ENCODE measurements at regions not wholly inside any gene's neighbourhood (a gene's known extent, or its start where the extent isn't known, plus 50 kb on each side); places are given as distances from the start of the nearest gene placed in this dataset.

DNA sequence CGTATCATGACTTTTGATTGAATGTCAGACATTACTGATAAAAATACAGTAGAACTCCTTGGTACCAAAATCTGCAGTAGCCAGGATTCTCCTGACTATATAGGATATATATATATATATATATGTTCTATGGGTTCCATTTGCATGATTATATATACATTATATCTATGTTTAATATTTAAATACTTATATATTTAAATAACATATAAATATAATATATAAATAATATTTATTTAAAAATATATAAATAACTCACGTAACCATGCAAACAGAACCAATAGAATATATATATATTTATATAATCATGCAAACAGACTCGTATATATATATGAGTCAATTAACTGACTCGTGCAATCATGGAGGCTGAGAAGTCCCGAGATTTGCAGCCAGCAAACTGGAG, 278.8 kb upstream of the PLXNA2 start:
- no peak for DNase-seq

DNA sequence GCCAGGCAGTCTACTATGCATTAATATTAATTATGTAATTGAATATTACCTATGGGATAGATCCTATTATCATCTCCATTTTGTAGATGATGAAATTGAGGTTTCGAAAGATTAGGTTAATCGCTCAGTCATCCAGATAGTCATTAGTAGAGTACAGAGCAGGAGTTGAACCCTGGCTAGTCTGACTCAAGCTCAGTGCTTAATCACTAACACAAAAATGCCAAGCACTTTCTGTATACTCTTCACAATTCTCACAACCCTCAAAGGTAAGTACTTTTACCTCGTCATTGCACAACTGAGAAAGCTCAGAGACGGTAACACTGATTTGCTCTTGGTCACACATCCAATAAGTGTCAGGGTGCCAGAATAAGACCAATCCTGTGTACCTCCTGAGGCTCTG, 280.2 kb upstream of the PLXNA2 start:
- DNase-seq = no peak

DNA sequence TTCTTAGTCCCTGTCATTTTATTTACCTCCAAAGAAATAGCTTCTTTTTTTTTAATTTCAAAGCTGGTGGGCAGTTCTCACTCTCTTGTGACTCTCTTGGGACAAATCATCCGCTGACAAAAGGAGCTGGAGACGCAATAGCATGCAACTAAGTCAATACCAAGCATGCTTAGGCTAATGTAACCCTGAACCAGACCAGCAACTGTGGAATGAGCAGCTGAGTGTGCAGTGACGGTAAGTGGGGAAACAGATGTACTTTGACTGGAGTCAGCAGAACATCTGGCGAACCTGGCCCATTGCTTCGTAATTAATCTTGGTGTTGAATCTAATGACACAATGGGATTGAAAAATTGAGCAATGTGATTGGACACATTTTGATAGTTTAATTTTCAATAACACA, 280.7 kb upstream of the PLXNA2 start:
- DNase-seq = no peak

DNA sequence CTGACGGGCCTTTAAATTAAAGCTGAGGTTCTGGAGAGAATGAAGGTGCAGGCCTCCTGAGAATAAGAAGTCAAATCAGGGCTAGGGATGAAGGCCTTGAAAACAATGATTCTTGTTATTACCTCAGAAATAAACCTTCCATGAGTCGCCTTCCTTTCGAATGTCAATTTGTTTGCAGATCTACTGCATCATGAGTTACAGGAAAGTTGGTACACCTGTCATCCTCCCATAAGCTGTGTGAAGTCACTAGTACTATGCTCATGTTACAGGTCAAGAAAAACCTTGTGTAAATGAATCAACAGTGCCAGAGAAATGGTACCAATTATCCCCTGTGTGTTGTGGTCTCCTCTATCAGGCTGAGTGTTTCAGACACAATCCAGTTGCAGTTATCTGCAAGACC, 281.2 kb upstream of the PLXNA2 start:
- no peak for DNase-seq

DNA sequence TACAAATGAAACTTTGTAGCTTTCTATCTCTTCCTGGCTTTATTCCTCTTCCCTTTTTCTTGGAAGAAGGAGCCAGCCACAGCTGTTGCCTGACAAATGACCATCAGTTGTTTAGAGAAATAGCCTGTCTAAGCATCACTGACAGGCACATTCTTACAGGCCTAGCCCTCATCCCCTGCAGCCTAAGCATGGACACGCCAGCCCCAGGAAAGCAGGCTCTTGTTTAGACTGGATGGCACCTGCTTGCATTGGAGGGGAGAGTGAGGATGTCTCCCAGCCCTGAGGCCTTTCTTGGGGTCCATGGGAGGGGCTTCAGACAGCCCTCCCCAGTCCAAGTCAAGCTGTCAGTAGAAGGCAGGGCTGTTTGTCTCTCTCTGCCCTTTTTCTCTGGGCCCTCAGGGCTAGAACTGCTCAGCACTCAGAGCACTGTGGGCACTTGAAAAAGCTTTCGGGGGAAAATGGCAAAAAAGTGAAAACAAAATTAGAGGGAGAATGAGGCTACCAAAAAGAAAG, 282.5 kb upstream of the PLXNA2 start:
- no peak for DNase-seq

DNA sequence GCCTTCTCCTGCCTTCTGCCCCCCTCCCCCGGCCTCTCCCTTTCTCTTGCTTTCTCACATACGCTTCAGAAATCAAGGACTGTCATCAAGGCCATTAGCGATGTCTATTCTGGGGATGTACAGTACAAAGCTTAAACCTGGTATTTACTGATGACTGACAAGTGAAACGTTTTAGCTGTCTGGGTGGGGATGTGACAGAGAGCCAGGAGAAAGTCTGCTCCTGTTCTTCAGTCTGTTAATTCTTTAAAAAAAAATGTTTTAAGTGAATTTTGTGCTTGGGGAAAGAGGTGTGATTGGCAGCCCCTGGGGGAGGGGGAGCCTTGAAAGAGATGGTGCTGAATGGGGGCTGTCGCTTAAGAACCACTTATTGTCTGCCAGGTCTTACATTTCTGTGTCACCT, 283.0 kb upstream of the PLXNA2 start:
- no peak for DNase-seq

DNA sequence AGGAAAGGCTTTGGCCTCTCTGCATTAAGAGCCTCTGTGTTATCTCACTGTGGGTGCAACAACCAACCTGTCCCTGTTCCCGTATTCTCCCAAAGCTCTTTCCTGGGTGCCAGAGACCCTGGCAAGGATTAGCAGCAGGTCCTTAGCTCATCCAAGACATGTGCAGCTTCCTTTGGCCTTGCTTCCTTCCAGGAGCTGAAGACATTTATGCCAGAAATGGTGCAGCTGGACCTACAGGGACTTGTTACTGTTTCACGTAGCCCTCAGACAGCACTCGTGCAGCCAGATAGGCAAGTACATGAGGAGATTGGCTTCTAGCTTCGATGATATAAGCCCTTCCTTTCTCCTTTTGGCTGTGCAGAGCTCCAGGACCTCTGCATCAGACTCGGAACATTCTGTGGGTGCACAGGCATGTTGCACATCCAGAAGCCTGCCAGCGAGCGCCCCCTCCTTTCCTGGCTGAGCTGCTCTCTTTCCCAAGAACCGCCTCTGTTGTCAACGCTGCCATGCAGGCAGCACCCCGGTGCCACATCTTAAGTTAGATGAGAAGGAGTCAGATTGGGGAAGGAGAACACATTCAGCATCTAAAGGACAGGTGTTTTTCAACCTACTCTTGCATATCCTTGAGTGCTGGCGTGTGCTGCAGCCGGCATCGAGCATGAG, 284.5 kb upstream of the PLXNA2 start:
- no peak for DNase-seq

DNA sequence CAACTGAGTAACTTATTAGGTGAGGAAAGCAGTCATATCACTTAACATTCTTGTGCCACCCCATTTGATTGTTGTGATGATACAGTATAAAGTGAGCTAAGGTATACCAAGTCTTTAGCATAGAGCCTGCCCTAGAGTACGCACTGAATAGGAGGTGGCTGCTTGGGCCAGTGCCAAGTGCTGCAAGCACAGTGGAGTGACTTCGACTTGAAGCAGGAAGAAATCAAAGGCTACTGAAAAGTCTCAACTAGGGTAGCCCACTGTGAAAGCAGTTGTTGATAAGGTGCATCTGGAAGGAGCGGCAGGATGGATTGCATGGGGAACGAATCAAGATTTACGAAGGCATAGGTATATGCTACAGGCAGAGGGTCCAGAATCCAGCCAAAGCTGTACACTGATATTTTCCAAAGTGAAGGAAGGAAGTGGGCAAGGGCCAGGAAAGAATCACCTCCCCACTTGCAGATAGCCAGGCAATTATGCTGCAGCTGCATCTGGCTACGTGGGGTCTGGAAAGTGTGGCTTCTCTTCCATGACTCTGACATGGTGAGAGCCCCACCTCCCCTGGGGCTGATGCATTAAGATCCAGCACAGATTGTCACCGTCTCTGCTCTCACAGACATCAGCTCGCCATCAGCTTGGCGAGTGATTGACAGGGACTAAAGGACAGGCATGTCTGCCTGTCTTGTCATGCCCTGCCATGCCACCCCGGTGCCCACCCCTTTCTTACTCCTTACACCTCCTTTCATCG, 287.0 kb upstream of the PLXNA2 start:
- no peak for DNase-seq

DNA sequence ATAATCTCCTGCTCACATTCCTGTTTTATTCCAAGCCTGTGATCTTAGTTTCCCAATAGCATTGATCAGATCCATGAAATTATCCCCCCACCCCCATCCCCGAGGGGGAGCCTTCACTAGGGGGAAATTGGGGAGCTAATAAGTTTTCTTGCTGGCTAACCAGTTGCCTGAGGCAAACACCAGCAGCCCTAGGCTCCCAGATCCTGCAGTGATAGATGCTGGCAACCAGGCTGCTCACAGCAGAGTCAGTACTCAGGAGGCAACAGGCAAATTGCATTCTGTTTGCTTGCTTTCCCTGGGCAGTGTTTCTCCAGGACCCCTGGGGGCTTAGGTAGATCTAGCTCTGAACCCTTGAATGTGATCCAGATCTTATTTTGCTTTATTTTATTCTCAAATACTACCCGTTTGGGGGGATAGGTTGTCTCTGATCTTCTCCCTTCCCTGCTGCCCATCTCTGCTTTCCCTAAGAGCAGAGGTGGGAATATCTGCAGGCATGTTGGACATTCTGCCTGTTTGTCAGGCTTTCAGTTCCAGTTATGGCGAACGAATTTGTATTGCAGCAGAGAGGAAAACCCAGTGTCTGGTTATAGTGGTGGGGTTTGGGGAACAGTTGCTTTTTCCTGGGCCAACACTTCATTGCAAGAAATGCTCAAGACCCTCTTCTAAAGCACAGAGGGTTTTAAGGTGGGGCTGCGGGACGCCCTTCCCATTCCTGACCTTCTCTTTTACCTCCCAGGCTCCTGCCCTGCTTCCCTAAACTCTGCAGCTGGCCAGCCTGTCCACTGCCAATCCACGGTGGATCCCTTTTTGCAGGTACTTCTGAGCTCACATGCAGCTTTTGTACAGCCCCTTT, 289.8 kb upstream of the PLXNA2 start:
- DNase-seq = no peak

DNA sequence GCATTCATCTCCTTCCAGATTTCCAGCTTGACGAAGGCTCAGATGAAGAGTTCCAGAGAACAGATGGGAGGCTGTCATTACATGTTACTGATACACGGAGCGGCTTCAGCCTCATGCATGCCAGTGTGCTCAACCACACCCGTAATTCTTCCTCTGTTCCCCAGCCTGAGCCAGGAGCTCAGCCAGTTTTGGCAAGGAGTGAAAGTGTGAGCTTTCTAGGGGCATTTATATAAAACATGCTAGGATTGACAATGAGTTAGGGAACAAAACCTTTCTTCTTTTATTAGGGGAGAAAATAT, 290.4 kb upstream of the PLXNA2 start:
- DNase-seq = no peak

DNA sequence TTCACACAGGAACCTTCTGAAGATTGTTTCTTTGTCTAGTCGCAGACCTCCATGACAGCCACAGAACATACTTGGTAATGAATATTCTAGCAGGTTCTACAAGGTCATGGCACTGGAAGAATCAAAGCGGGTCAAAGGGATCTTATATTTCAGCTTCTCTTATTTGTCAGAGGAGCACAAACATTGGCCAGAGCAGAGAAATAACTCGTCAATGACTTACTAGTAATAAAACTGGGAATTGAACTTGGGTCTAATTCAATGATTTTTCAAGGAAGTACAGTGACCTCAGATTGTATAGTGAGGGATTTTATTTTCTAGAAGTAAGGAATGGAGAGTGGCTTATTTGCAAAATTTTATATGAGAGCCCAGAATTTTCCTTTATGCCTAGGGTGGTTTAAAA, 290.8 kb upstream of the PLXNA2 start:
- DNase-seq = no peak

DNA sequence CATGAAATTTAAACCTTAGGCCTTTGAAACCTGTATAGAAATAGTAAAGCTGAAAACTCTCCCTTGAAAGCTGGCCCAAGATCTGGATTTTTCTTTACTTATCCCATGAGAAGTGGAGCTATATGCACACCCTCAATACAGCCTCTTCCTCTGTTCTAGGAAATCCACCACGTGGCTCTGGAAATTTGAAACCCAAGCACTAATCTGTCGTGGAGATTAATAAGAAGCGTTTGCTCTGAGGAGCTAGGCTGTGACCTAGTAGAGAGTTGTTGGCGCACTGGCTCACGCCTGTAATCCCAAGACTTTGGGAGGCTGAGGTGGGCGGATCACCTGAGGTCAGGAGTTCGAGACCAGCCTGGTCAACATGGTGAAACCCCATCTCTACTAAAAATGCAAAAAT, 291.3 kb upstream of the PLXNA2 start:
- no peak for DNase-seq

DNA sequence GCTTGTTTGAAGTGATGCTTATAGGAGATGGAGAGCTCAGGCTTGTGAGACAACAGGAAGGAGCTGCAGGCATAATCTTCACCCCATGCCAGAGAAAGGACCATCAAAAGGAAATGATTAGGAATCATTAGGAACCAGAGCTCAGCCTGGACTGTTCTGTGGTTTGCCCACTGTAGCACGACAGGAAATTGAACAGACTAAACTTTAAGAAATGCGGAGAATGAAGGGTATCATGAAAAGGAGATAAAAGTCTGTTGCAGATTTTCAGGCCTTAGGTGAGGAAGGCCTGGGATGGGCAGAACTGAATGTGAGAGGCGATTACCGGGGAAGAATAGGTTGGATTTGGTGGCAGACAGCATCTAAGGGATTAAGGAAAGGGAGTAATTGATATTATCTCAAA, 292.0 kb upstream of the PLXNA2 start:
- no peak for DNase-seq

DNA sequence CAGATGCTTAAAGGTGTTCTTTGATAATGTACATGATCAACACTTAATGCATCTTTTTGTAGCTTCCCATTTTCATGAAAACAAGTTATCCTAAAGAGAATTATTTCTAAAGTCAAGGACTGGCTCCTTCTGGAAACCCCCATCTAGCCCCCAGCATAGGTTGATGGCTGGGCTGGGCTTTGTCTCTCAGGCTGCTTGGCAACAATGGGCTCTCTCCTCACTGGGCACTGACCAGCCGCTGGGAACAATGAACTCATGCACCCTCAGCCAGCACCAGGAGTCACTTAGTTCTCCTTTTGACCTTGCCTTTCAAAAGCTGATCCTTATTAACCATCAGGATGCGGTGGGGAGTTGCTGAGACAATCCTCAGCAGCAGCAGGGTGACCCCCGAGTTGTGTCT, 293.0 kb upstream of the PLXNA2 start:
- no peak for DNase-seq

DNA sequence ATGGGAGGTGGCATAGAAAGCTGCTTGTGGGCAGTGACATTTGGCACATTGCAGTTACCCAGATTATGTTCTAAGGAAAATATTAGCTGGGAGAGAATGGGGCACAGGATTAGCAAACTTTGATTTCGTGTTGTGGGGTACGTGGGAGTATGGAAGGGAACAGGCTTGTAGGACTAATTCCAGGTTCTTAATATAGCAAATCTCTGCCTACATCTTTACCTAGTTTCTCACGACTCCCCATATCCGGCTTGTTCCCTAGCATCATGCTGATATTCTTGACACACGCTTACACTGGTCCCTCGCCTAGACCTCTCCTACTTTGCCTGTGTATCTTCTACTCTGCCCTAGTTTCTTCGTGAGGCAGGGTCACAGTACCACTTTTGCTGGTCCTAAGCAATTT, 293.9 kb upstream of the PLXNA2 start:
- DNase-seq = no peak

DNA sequence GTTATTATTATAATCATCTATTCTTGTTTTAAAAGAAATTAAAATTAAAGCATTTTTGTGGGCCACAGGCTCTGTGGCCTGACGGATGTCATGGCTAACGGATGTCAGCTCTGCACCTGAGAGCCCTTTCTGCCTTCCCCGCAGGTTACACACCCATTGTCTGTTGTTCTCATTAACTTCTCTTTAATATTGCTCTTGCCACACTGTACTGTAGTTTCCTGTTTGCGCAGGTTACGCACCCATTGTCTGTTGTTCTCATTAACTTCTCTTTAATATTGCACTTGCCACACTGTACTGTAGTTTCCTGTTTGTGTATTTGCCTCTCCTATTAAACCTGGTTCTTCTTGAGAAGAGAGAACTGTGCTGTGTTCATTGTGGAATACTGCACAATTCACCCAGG, 294.4 kb upstream of the PLXNA2 start:
- DNase-seq = no peak

DNA sequence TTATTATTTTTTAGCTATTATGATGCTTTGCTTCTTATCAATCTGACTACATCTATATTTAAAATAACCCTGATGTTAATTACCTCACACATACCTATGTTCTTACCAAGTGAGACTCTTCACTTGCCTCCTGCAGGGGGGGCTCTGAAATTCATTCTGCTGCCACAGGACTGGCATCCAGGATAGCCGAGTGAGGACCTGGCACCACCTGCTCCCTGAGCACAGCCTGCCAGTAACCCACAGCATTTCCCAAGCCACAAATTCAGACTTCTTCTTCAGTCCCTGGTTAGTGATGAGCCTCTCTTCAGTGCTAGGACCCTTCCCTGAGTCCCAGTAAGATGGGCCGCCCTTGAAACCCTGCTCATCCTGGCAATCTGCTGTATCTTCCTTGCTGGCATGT, 296.5 kb upstream of the PLXNA2 start:
- no peak for DNase-seq

DNA sequence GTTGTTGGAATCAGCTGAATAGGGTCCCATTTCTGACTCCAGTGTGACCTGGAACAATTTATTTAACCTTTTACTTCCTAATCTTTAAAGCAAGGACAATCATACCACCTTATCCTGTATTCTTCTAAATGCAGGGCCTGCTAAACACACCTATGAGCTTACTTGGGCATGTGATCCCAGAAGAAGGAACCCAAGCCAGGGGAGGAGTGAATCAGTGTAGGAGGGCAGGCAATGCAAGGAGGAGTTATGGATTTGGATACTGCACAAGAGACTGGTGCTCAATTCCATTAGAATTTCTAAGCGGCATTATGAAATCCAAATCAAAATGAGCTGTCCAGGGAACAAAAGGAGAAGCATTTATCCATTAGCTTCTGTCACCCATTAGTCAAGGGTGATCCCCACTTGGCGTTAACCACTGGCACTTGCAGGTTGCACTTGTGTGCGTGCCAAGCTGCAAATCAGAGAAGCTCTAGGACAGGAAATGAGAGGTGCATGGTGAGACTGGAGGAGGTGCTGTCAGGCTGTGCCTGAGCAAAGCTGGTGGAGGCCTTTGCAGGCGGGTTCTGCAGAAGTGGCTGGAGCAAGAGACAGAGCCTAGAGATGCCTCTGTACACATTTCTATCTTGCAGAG, 297.2 kb upstream of the PLXNA2 start:
- no peak for DNase-seq

DNA sequence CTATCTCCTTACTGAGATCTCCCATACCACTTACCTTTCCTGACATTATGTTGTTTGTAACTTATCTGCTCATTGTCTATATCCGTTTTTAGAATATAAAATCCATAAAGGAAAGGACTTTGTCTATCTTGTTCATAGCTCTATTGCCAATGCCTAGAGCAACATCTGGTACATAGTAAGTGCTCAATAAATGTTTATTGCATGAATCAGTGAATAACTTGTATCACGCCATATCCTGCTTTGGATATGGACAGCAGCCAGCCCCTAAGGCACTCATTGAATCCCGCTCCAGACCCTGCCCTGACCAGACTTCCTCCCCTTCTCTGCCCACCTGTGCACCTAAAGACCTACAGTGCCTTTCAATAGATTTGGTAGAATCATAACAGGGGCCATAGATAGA, 298.1 kb upstream of the PLXNA2 start:
- no peak for DNase-seq

DNA sequence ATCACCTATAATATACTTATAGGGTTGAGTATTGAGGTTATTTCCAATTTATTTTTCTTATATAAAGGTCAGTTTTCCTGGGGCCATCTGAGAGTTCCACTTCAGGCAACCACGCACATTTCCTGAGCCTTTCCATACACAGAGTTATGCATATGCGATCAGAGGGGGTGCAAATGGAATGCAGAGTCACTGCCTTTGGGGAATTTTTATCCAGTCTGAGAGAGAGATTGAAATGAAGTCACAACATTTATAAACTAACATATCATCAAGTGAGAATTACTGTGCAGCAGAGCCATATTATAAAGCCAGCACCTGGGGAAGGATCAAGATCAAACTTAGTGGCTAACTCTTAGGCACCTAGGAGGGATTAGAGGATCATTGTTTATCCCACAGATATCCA, 299.9 kb upstream of the PLXNA2 start:
- no peak for DNase-seq

DNA sequence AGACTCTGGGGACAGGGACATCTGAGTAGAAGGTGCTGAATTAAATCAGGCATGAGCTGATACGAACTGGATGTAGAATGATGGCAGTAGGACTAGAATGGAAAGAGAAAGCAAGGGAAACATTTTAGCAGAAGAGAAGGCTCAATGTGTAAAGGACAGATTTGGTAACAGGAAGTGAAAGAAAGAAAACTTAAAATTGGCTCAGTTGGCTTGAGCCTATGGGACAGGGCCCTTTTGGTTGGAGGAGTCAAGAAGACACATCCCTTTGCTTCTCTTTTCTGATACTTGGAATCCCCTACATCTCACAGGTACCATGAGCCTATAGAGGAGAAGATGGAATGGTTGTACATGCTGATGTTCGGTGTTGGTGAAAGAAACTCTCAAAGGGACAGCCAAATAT, 300.6 kb upstream of the PLXNA2 start:
- peak; percentile 14 for DNase-seq

DNA sequence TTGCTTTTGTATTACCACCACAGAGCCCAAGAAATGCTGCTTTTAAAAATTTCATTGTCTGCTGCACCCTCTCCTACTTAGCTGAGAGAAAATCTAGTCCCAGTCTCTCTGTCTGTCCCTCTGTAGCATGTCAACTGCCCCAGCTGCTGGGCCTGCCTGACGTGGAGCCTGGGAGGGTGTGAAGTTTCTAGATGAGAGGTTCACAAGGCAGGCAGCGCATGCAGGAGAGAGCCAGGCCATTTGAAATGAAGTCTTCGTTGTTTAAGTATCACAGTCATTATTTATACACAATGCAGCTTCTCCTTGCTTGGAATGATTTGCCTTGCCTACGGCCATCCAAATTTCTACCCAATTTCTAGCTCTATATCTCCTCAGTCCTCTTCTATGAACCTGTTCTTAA, 306.8 kb upstream of the PLXNA2 start:
- no peak for DNase-seq

DNA sequence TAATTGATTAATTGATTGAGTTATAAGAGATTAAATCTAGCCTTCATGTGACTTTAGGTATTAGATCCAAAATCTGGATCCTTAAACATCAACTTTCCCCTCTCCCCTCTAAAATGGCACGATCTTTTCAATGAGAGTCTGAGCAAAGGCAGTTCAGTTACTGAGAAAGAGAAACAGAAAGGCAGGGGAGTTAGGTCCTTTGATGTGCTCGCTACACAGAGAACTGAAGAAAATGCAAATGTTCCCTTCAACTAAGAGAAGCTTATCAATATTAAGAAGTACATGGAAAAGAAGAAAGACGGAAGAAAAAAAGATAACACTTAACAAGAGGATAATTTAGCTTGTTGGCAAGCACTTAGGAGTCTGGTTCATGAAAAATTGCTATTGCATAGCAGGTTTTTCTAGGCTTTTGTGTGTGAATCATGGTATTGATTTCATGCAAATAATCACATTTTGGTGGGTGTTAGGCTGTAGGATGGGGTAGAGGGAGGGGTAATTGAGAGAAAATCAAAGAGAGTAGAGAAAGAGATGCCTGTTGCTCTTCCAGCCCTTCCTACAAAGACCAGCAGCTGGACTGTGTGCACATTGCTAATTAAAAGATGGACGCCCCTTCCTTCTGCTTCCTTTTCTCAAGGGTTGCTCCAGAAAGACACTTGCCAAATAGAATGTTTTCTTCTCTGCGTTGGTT, 307.6 kb upstream of the PLXNA2 start:
- DNase-seq = no peak

Data from MV-4-11 (cell line).